PC-3 (cell line): ENCODE measurements at regions not wholly inside any gene's neighbourhood (a gene's known extent, or its start where the extent isn't known, plus 50 kb on each side); places are given as distances from the start of the nearest gene placed in this dataset.
A peak's percentile ranks its signal among the peaks of the same experiment; 100 is the strongest.

Source experiments
- ATAC-seq: fragments of 200-7000 bp; cut with Tn5 transposase; 2 replicates; pipeline ENCODE4 v1.9.1; 2020; ENCODE audit warnings: mild to moderate bottlenecking, moderate library complexity
- BruUV-seq: library from RNA; stranded (reverse); fragments of 400-500 nt; replicated peaks from 2 replicates; lab custom pipeline; 2021; lab: Mats Ljungman, UMichigan
- CTCF ChIA-PET: fragments of 300-600 bp; sonication (Branson Sonifier 250); formaldehyde crosslinking; loops from one replicate; lab custom pipeline; 2022; ENCODE audit warnings: antibody characterized with exemption; lab: Charles Lee
- POLR2A ChIA-PET: fragments of 300-600 bp; sonication (Branson Sonifier 250); formaldehyde crosslinking; loops from one replicate; lab custom pipeline; 2022; ENCODE audit warnings: antibody characterized with exemption; ENCODE audit not compliant: unreplicated experiment; lab: Charles Lee
- DNase-seq: peaks from one replicate; pipeline ENCODE4 v3.0.0-alpha.2; 2015
- H2AFZ ChIP-seq: fragments of 300-600 bp; sonication (generic); 2 replicates; pipeline ENCODE4 v1.6.0; 2016; ENCODE audit warnings: antibody characterized with exemption, low read length
- H3F3A ChIP-seq: fragments of 300-600 bp; sonication (generic); one replicate; pipeline ENCODE4 v1.6.0; 2017; ENCODE audit warnings: antibody characterized with exemption, low read length, control low read depth, mild to moderate bottlenecking; ENCODE audit not compliant: unreplicated experiment
- H3K27ac ChIP-seq: fragments of 300-600 bp; sonication (generic); 2 replicates; pipeline ENCODE4 v1.5.1; 2016; ENCODE audit warnings: mild to moderate bottlenecking, low read length
- H3K27me3 ChIP-seq: fragments of 300-600 bp; sonication (generic); 2 replicates; pipeline ENCODE4 v1.6.1; 2016; ENCODE audit warnings: low read length, mixed read lengths
- H3K36me3 ChIP-seq: fragments of 300-600 bp; sonication (generic); 2 replicates; pipeline ENCODE4 v1.6.1; 2016; ENCODE audit warnings: low read depth, mixed run types, low read length, mixed read lengths
- H3K4me1 ChIP-seq: fragments of 300-600 bp; sonication (generic); 2 replicates; pipeline ENCODE4 v1.5.1; 2016; ENCODE audit warnings: low read length; ENCODE audit not compliant: insufficient read depth
- H3K4me2 ChIP-seq: fragments of 300-600 bp; sonication (generic); 2 replicates; pipeline ENCODE4 v1.6.0; 2016; ENCODE audit warnings: low read length
- H3K4me3 ChIP-seq: fragments of 300-600 bp; sonication (generic); 2 replicates; pipeline ENCODE4 v1.5.1; 2016; ENCODE audit warnings: mild to moderate bottlenecking, low read length, mixed read lengths
- H3K79me2 ChIP-seq: fragments of 300-600 bp; sonication (generic); 2 replicates; pipeline ENCODE4 v1.6.1; 2017; ENCODE audit warnings: low read length, mixed read lengths
- H3K9ac ChIP-seq: fragments of 300-600 bp; sonication (generic); 2 replicates; pipeline ENCODE4 v1.6.0; 2016; ENCODE audit warnings: mild to moderate bottlenecking, low read length
- H3K9me2 ChIP-seq: fragments of 300-600 bp; sonication (generic); replicated peaks from 2 replicates; pipeline ENCODE4 v1.6.1; 2016; ENCODE audit warnings: mixed run types, low read length, mixed read lengths
- H3K9me3 ChIP-seq: fragments of 300-600 bp; sonication (generic); 2 replicates; pipeline ENCODE4 v1.6.1; 2016; ENCODE audit warnings: low read length, mixed read lengths
- H4K20me1 ChIP-seq: fragments of 300-600 bp; sonication (generic); 2 replicates; pipeline ENCODE4 v1.6.1; 2016; ENCODE audit warnings: low read length, mixed read lengths
- CTCF ChIP-seq: fragments of 300-600 bp; sonication (generic); conservative IDR thresholded peaks from 2 replicates; pipeline ENCODE4 v1.5.1; 2017; ENCODE audit warnings: antibody characterized with exemption, low read depth, mild to moderate bottlenecking, low read length
- EZH2 ChIP-seq: fragments of 300-600 bp; sonication (generic); IDR thresholded peaks from one replicate; pipeline ENCODE4 v1.6.1; 2017; ENCODE audit warnings: antibody characterized with exemption, mild to moderate bottlenecking, low read length; ENCODE audit not compliant: unreplicated experiment
- EZH2phosphoT487 ChIP-seq: fragments of 300-600 bp; sonication (generic); IDR thresholded peaks from 2 replicates; pipeline ENCODE4 v1.6.1; 2018; ENCODE audit warnings: mild to moderate bottlenecking, antibody characterized with exemption, low read length, borderline replicate concordance
- intact Hi-C: fragments of 100-400 bp; cut with micrococcal nuclease; formaldehyde crosslinking; loops from 2 replicates; pipeline ENCODE4 v1.9.0; 2023

- CTCF ChIA-PET = no interaction called here
- no peak for TF ChIP-seq CTCF
- Histone ChIP-seq H3K4me2 (peak overlapping the region; percentile 11; the same call in 1 of the 2 replicates), H4K20me1 (no peaks in the 10 kb centered on the region), H3K27ac (peak overlapping the region; percentile 36), H3K9me3 (no peaks in the 10 kb centered on the region), H3F3A (no peaks in the 10 kb centered on the region), H3K9ac (no peak overlapping the region), H3K4me3 (no peak overlapping the region), H3K79me2 (no peaks in the 10 kb centered on the region), H3K36me3 (no peaks in the 10 kb centered on the region), H2AFZ (no peak overlapping the region), H3K27me3 (no peaks in the 10 kb centered on the region), H3K9me2 (no peaks in the 10 kb centered on the region), H3K4me1 (peaks cover 10% of the 10 kb centered on the region)
- BruUV-seq = no TSS peak
- POLR2A ChIA-PET = no interaction called here
- DNase-seq (peak; percentile 44), ATAC-seq (peak; percentile 79)
- intact Hi-C loops = no loop called here
These were observed 342.7 kb downstream of the CPS1 start for GRCh38 chr2:210899131-210899530.

- H3K4me3 ChIP-seq = no peak overlapping the region
- intact Hi-C loops = no loop called here
- no peaks in the 10 kb centered on the region for H3K79me2 ChIP-seq
- DNase-seq (no peak), ATAC-seq (no peak)
- no peaks in the 10 kb centered on the region for H3K9me2 ChIP-seq
- no peaks in the 10 kb centered on the region for H3F3A ChIP-seq
- H3K9me3 ChIP-seq = no peaks in the 10 kb centered on the region
- CTCF ChIA-PET = no interaction called here
- H3K36me3 ChIP-seq = no peaks in the 10 kb centered on the region
- peaks cover 10% of the 10 kb centered on the region for H3K4me1 ChIP-seq
- no peaks in the 10 kb centered on the region for H3K27me3 ChIP-seq
- no peak overlapping the region for H3K27ac ChIP-seq
- no peak for TF ChIP-seq CTCF
- no peak for TF ChIP-seq EZH2phosphoT487
- no peak for TF ChIP-seq EZH2
- no peak overlapping the region for H3K4me2 ChIP-seq
- H3K9ac ChIP-seq = no peak overlapping the region
- no peaks in the 10 kb centered on the region for H4K20me1 ChIP-seq
- BruUV-seq = no TSS peak
- POLR2A ChIA-PET = no interaction called here
- no peak overlapping the region for H2AFZ ChIP-seq
These were observed 344.9 kb downstream of the CPS1 start for GRCh38 chr2:210901326-210901725.

GRCh38 chr2:210912779-210913178 is 356.4 kb downstream of the CPS1 start:
- no peaks in the 10 kb centered on the region for H3K9me3 ChIP-seq
- ATAC-seq (no peak), DNase-seq (no peak)
- H3K27me3 ChIP-seq = peaks cover 3% of the 10 kb centered on the region; the same call in 1 of the 2 replicates
- H3K27ac ChIP-seq = no peak overlapping the region
- POLR2A ChIA-PET = interaction anchor here (0.6 kb wide), 1 partner anchor 16 kb away, joined by 5 read pairs; no protein-coding TSS in a partner anchor
- CTCF ChIA-PET = no interaction called here
- no TSS peak for BruUV-seq
- H2AFZ ChIP-seq = no peak overlapping the region
- no peaks in the 10 kb centered on the region for H3K36me3 ChIP-seq
- H3K4me1 ChIP-seq = no peaks in the 10 kb centered on the region
- H4K20me1 ChIP-seq = no peaks in the 10 kb centered on the region
- no peak overlapping the region for H3K4me2 ChIP-seq
- TF ChIP-seq EZH2phosphoT487 (no peak), CTCF (no peak)
- H3F3A ChIP-seq = no peaks in the 10 kb centered on the region
- no peaks in the 10 kb centered on the region for H3K79me2 ChIP-seq
- H3K9me2 ChIP-seq = no peaks in the 10 kb centered on the region
- H3K4me3 ChIP-seq = no peak overlapping the region
- intact Hi-C loops = no loop called here
- no peak overlapping the region for H3K9ac ChIP-seq
